ENCODE measurements at regions not wholly inside any gene's neighbourhood (a gene's known extent, or its start where the extent isn't known, plus 50 kb on each side); places are given as distances from the start of the nearest gene placed in this dataset.
A peak's percentile ranks its signal among the peaks of the same experiment; 100 is the strongest.

- DNase-seq = peak; percentile 89
These were observed 56.8 kb downstream of the CXCL13 start for GRCh38 chr4:77662396-77662795.
